CD14-positive monocyte (primary cell): ENCODE measurements at regions not wholly inside any gene's neighbourhood (a gene's known extent, or its start where the extent isn't known, plus 50 kb on each side); places are given as distances from the start of the nearest gene placed in this dataset.

ENCODE experiments used
- DNase-seq, 3 donors: peaks; one replicate each; pipeline ENCODE4 v3.0.0-alpha.2; 2011 to 2022
- H2AFZ ChIP-seq: 2 replicates; pipeline ENCODE4 v1.6.0; 2012; ENCODE audit warnings: mild to moderate bottlenecking, low read depth, low read length, inconsistent platforms; ENCODE audit not compliant: insufficient read depth, poor library complexity, severe bottlenecking
- H3K27ac ChIP-seq, 2 donors: 1 replicate in 1 of 2; 2 replicates in 1 of 2; pipeline ENCODE4 v1.5.1; 2012 to 2013; ENCODE audit warnings: low read length in 2 of 2, control low read depth in 1 of 2, inconsistent platforms in 1 of 2, low read depth in 1 of 2, mild to moderate bottlenecking in 1 of 2
- H3K27me3 ChIP-seq, 2 donors: one replicate each; pipeline versions ENCODE4 v1.6.0 to v1.6.1; 2011 to 2013; ENCODE audit warnings: low read length in 2 of 2; ENCODE audit not compliant: control insufficient read depth in 2 of 2, insufficient read depth in 2 of 2
- H3K36me3 ChIP-seq, 2 donors: replicated peaks in 1 of 2; 1 replicate in 1 of 2; 2 replicates in 1 of 2; pipeline versions ENCODE4 v1.5.1 to v1.6.1; 2012 to 2013; ENCODE audit warnings: low read length in 2 of 2, control low read depth in 1 of 2, inconsistent platforms in 1 of 2, mild to moderate bottlenecking in 1 of 2; ENCODE audit not compliant: insufficient read depth in 2 of 2, control insufficient read depth in 1 of 2
- H3K4me1 ChIP-seq, 2 donors: 1 replicate in 1 of 2; 2 replicates in 1 of 2; pipeline versions ENCODE4 v1.5.1 to v1.6.1; 2012 to 2013; ENCODE audit warnings: low read length in 2 of 2, control low read depth in 1 of 2, inconsistent platforms in 1 of 2, mild to moderate bottlenecking in 1 of 2, moderate library complexity in 1 of 2; ENCODE audit not compliant: insufficient read depth in 2 of 2, control insufficient read depth in 1 of 2
- H3K4me2 ChIP-seq: replicated peaks from 2 replicates; pipeline ENCODE3; 2012; ENCODE audit warnings: low read length, moderate library complexity, mild to moderate bottlenecking; ENCODE audit not compliant: poor library complexity, severe bottlenecking; ENCODE audit errors: extremely low read depth
- H3K4me3 ChIP-seq, 3 experiments: fragments of 200-600 bp in 1 of 3; sonication (generic) in 1 of 3; replicated peaks in 1 of 3; 1 replicate in 2 of 3; 2 replicates in 1 of 3; pipeline ENCODE4 v1.5.1; 2011 to 2013; ENCODE audit warnings: low read length in 3 of 3, mild to moderate bottlenecking in 3 of 3, control low read depth in 2 of 3, low read depth in 2 of 3, inconsistent platforms in 1 of 3, moderate library complexity in 1 of 3
- H3K79me2 ChIP-seq: 2 replicates; pipeline ENCODE4 v1.6.0; 2012; ENCODE audit warnings: mild to moderate bottlenecking, control low read depth, inconsistent platforms, low read length, moderate library complexity; ENCODE audit not compliant: insufficient read depth
- H3K9ac ChIP-seq: 2 replicates; pipeline ENCODE4 v1.6.0; 2017; ENCODE audit warnings: low read length, mild to moderate bottlenecking; ENCODE audit not compliant: insufficient read depth, poor library complexity, severe bottlenecking
- H3K9me3 ChIP-seq, 2 donors: replicated peaks in 1 of 2; 1 replicate in 1 of 2; 2 replicates in 1 of 2; pipeline versions ENCODE4 v1.5.1 to v1.6.1; 2012 to 2013; ENCODE audit warnings: low read length in 2 of 2, control low read depth in 1 of 2; ENCODE audit not compliant: control insufficient read depth in 1 of 2, insufficient read depth in 1 of 2
- H4K20me1 ChIP-seq: 2 replicates; pipeline ENCODE4 v1.6.0; 2012; ENCODE audit warnings: mild to moderate bottlenecking, low read length, control low read depth, moderate library complexity; ENCODE audit not compliant: insufficient read depth
- H3K27ac Mint-ChIP-seq, 7 donors: one replicate each; pipeline ENCODE4 v1.8.0; 2020; ENCODE audit warnings: mild to moderate bottlenecking in 7 of 7, mixed read lengths in 7 of 7, moderate library complexity in 6 of 7, inconsistent platforms in 2 of 7
- H3K27me3 Mint-ChIP-seq, 3 donors: one replicate each; pipeline ENCODE4 v1.8.0; 2021 to 2022; ENCODE audit warnings: low read depth in 3 of 3, mild to moderate bottlenecking in 3 of 3, mixed read lengths in 3 of 3, moderate library complexity in 3 of 3, inconsistent platforms in 1 of 3
- H3K36me3 Mint-ChIP-seq, 2 donors: one replicate each; pipeline ENCODE4 v1.8.0; 2020; ENCODE audit warnings: mixed read lengths in 2 of 2, inconsistent platforms in 1 of 2, mild to moderate bottlenecking in 1 of 2
- H3K4me1 Mint-ChIP-seq: one replicate; pipeline ENCODE4 v1.8.0; 2020; ENCODE audit warnings: mild to moderate bottlenecking, mixed read lengths
- H3K4me3 Mint-ChIP-seq, 2 donors: one replicate each; pipeline ENCODE4 v1.8.0; 2020; ENCODE audit warnings: mild to moderate bottlenecking in 2 of 2, mixed read lengths in 2 of 2, moderate library complexity in 1 of 2
- H3K9me3 Mint-ChIP-seq, 7 donors: one replicate each; pipeline ENCODE4 v1.8.0; 2020 to 2022; ENCODE audit warnings: mixed read lengths in 7 of 7, mild to moderate bottlenecking in 6 of 7, moderate library complexity in 6 of 7, inconsistent platforms in 2 of 7
- WGBS: methylation state at CpG from one replicate; pipeline ENCODE4 v1.1.5; 2013; ENCODE audit warnings: missing lambda C conversion rate; ENCODE audit not compliant: insufficient coverage; 5-methylcytosine and 5-hydroxymethylcytosine counted together
- intact Hi-C, 2 donors: fragments of 100-400 bp; cut with micrococcal nuclease; formaldehyde crosslinking; loops; one replicate each; pipeline versions ENCODE4 v1.15.0 to v1.15.1; 2023
- TF ChIP-seq, protein P1 (sequence below): fragments of 200-600 bp; IDR thresholded peaks from one replicate; pipeline ENCODE4 v1.8.0; 2022; ENCODE audit warnings: antibody characterized with exemption, mild to moderate bottlenecking

DNA sequence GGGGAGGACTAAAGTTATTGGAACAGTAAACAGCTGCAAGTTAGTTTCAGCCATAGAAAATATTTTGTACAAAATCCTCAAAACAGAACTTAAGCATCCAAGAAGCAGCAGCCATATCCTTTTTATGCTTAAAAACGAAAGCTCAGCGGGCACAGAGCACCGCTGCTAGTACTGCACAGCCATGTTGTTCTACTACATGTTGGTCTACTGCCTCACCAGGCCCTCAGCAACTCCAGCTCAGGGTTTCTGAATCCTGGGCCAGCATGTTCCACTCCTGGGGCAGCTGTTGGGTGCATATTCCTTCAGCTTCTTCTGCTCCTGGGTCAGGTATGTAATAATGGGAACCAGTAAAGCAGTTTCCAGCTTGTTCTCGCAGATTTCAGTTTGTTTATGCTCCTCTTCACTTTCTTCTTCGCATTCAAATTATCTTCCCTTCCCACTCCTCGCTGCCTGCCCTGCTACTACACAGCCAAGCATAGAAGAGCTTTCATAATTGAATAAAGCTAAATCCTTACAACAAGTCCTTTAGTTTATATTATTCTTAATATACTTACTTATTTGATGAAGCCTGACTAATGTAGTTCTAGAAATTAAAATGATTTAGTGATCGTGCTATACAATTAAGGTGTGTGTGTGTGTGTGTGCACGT is 820.5 kb upstream of the ATXN8OS start:
- no peaks in the 10 kb centered on the region for H3K4me1 Mint-ChIP-seq
- Histone ChIP-seq H3K4me3 (no peak overlapping the region), H3K4me2 (no peak overlapping the region), H3K27me3 (no peaks in the 10 kb centered on the region), H3K9ac (no peak overlapping the region), H3K9me3 (peaks cover 0 to 9% of the 10 kb centered on the region in 2 donors), H3K79me2 (no peaks in the 10 kb centered on the region), H3K4me1 (no peaks in the 10 kb centered on the region), H3K27ac (no peak overlapping the region), H3K36me3 (no peaks in the 10 kb centered on the region), H4K20me1 (no peaks in the 10 kb centered on the region), H2AFZ (no peak overlapping the region)
- intact Hi-C loops, result no loop called here
- H3K27ac Mint-ChIP-seq, result no peak overlapping the region
- no peak for DNase-seq
- H3K4me3 Mint-ChIP-seq, result no peak overlapping the region
- H3K9me3 Mint-ChIP-seq, result peaks cover 0 to 8% (median 2%) of the 10 kb centered on the region in 7 donors
- WGBS, result 87% methylated on average over 5 of the region's 8 CpGs
- TF ChIP-seq, protein P1, sequence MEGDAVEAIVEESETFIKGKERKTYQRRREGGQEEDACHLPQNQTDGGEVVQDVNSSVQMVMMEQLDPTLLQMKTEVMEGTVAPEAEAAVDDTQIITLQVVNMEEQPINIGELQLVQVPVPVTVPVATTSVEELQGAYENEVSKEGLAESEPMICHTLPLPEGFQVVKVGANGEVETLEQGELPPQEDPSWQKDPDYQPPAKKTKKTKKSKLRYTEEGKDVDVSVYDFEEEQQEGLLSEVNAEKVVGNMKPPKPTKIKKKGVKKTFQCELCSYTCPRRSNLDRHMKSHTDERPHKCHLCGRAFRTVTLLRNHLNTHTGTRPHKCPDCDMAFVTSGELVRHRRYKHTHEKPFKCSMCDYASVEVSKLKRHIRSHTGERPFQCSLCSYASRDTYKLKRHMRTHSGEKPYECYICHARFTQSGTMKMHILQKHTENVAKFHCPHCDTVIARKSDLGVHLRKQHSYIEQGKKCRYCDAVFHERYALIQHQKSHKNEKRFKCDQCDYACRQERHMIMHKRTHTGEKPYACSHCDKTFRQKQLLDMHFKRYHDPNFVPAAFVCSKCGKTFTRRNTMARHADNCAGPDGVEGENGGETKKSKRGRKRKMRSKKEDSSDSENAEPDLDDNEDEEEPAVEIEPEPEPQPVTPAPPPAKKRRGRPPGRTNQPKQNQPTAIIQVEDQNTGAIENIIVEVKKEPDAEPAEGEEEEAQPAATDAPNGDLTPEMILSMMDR, result no peak
- no peaks in the 10 kb centered on the region for H3K27me3 Mint-ChIP-seq
- no peaks in the 10 kb centered on the region for H3K36me3 Mint-ChIP-seq

GRCh38 chr13:69283837-69284236 is 823.8 kb upstream of the ATXN8OS start:
- WGBS, result no CpG with 5 or more reads among the region's 2 CpGs

More at GRCh38 chr13:69283837-69284236, 823.8 kb upstream of the ATXN8OS start:
- Mint-ChIP-seq H3K36me3 (no peaks in the 10 kb centered on the region), H3K9me3 (peaks cover 0 to 8% (median 2%) of the 10 kb centered on the region in 7 donors), H3K4me1 (no peaks in the 10 kb centered on the region), H3K27me3 (peaks cover 0 to 2% (median 0%) of the 10 kb centered on the region in 3 donors), H3K4me3 (no peak overlapping the region), H3K27ac (no peak overlapping the region)
- H3K79me2 ChIP-seq, result no peaks in the 10 kb centered on the region
- H3K9ac ChIP-seq, result no peak overlapping the region
- no peaks in the 10 kb centered on the region for H4K20me1 ChIP-seq
- H3K27ac ChIP-seq, result no peak overlapping the region
- H3K4me1 ChIP-seq, result no peaks in the 10 kb centered on the region
- no peak overlapping the region for H3K4me3 ChIP-seq
- intact Hi-C loops, result no loop called here
- H3K36me3 ChIP-seq, result no peaks in the 10 kb centered on the region
- DNase-seq, result no peak
- no peak overlapping the region for H2AFZ ChIP-seq
- peaks cover 0 to 5% of the 10 kb centered on the region in 2 donors for H3K9me3 ChIP-seq
- no peaks in the 10 kb centered on the region for H3K27me3 ChIP-seq
- TF ChIP-seq, protein P1, result no peak
- H3K4me2 ChIP-seq, result no peak overlapping the region
